IMR-90 (cell line): ENCODE measurements at regions not wholly inside any gene's neighbourhood (a gene's known extent, or its start where the extent isn't known, plus 50 kb on each side); places are given as distances from the start of the nearest gene placed in this dataset.

ENCODE experiments used
- ATAC-seq: fragments of 200-7000 bp; cut with Tn5 transposase; 2 replicates; pipeline ENCODE4 v1.9.1; 2020; ENCODE audit warnings: low read depth, mild to moderate bottlenecking, moderate library complexity
- BruUV-seq: library from RNA; stranded (reverse); fragments of 400-500 nt; replicated peaks from 2 replicates; lab custom pipeline; 2021; lab: Mats Ljungman, UMichigan
- CTCF ChIA-PET: fragments of 300-600 bp; formaldehyde crosslinking; extraction: SDS; loops from one replicate; lab custom pipeline; 2021; ENCODE audit warnings: antibody characterized with exemption; lab: Yijun Ruan, JAX
- POLR2A ChIA-PET: fragments of 300-600 bp; sonication (Branson Sonifier 250); formaldehyde crosslinking; loops from one replicate; lab custom pipeline; 2022; ENCODE audit warnings: antibody characterized with exemption; ENCODE audit not compliant: unreplicated experiment; lab: Charles Lee
- DNase-seq: peaks from one replicate; pipeline ENCODE4 v3.0.0; 2013
- H2AFZ ChIP-seq: replicated peaks from 2 replicates; pipeline ENCODE3; 2013; ENCODE audit warnings: low read length, mild to moderate bottlenecking; ENCODE audit not compliant: poor library complexity
- H2AK5ac ChIP-seq: 2 replicates; pipeline ENCODE4 v1.6.1; 2013; ENCODE audit warnings: low read depth, low read length, inconsistent platforms
- H2AK9ac ChIP-seq: replicated peaks from 2 replicates; pipeline ENCODE3; 2013; ENCODE audit warnings: mild to moderate bottlenecking, low read depth, low read length, moderate library complexity; ENCODE audit not compliant: poor library complexity
- H2BK120ac ChIP-seq: 2 replicates; pipeline ENCODE4 v1.6.1; 2013; ENCODE audit warnings: low read depth, low read length, inconsistent platforms
- H2BK15ac ChIP-seq: 3 replicates; pipeline ENCODE4 v1.6.1; 2013; ENCODE audit warnings: low read depth, low read length, inconsistent platforms
- H2BK20ac ChIP-seq: 2 replicates; pipeline ENCODE4 v1.6.1; 2013; ENCODE audit warnings: low read depth, mild to moderate bottlenecking, inconsistent platforms, low read length, moderate library complexity
- H2BK5ac ChIP-seq: 2 replicates; pipeline ENCODE4 v1.6.1; 2013; ENCODE audit warnings: mild to moderate bottlenecking, low read depth, low read length, inconsistent platforms; ENCODE audit not compliant: poor library complexity, severe bottlenecking
- H3K14ac ChIP-seq: replicated peaks from 2 replicates; pipeline ENCODE4 v1.6.1; 2013; ENCODE audit warnings: low read depth, low read length, inconsistent platforms
- H3K18ac ChIP-seq: 2 replicates; pipeline ENCODE4 v1.6.1; 2013; ENCODE audit warnings: low read depth, low read length, control low read depth
- H3K23ac ChIP-seq: 2 replicates; pipeline ENCODE4 v1.6.1; 2013; ENCODE audit warnings: low read depth, low read length, inconsistent platforms
- H3K27ac ChIP-seq: 2 replicates; pipeline ENCODE4 v1.5.1; 2013; ENCODE audit warnings: mild to moderate bottlenecking, control low read depth, low read length; ENCODE audit not compliant: insufficient read depth
- H3K27me3 ChIP-seq: 2 replicates; pipeline ENCODE4 v1.6.1; 2013; ENCODE audit warnings: low read length; ENCODE audit not compliant: control insufficient read depth, insufficient read depth
- H3K36me3 ChIP-seq: 2 replicates; pipeline ENCODE4 v1.6.1; 2013; ENCODE audit warnings: low read length, mixed read lengths; ENCODE audit not compliant: control insufficient read depth, insufficient read depth
- H3K4ac ChIP-seq: 2 replicates; pipeline ENCODE4 v1.6.1; 2013; ENCODE audit warnings: low read depth, low read length, inconsistent platforms
- H3K4me1 ChIP-seq: 2 replicates; pipeline ENCODE4 v1.6.1; 2013; ENCODE audit warnings: low read length, mixed read lengths; ENCODE audit not compliant: control insufficient read depth, insufficient read depth
- H3K4me2 ChIP-seq: 2 replicates; pipeline ENCODE4 v1.6.1; 2013; ENCODE audit warnings: low read depth, mild to moderate bottlenecking, control low read depth, low read length, moderate library complexity
- H3K4me3 ChIP-seq: 2 replicates; pipeline ENCODE4 v1.5.1; 2013; ENCODE audit warnings: low read depth, mild to moderate bottlenecking, control low read depth, low read length, moderate library complexity; ENCODE audit not compliant: insufficient read depth
- H3K56ac ChIP-seq: 2 replicates; pipeline ENCODE4 v1.6.1; 2013; ENCODE audit warnings: low read length, inconsistent platforms; ENCODE audit not compliant: insufficient read depth; ENCODE audit errors: extremely low read depth
- H3K79me1 ChIP-seq, 2 experiments: 2 replicates each; pipeline ENCODE4 v1.6.1; 2013; ENCODE audit warnings: low read length in 2 of 2, inconsistent platforms in 1 of 2, low read depth in 1 of 2
- H3K9ac ChIP-seq: 2 replicates; pipeline ENCODE4 v1.6.1; 2013; ENCODE audit warnings: low read depth, low read length, control low read depth
- H3K9me1 ChIP-seq: 2 replicates; pipeline ENCODE4 v1.6.1; 2013; ENCODE audit warnings: low read length, inconsistent platforms; ENCODE audit not compliant: insufficient read depth
- H3K9me3 ChIP-seq: 2 replicates; pipeline ENCODE4 v1.6.1; 2013; ENCODE audit warnings: low read length; ENCODE audit not compliant: control insufficient read depth, insufficient read depth
- H4K20me1 ChIP-seq: 2 replicates; pipeline ENCODE4 v1.6.1; 2013; ENCODE audit warnings: low read length, inconsistent platforms; ENCODE audit not compliant: insufficient read depth
- H4K5ac ChIP-seq: 2 replicates; pipeline ENCODE4 v1.6.1; 2013; ENCODE audit warnings: mild to moderate bottlenecking, low read depth, low read length, control low read depth
- H4K8ac ChIP-seq, 2 experiments: 2 replicates each; pipeline ENCODE4 v1.6.1; 2013; ENCODE audit warnings: low read depth in 2 of 2, low read length in 2 of 2, control low read depth in 1 of 2, inconsistent platforms in 1 of 2
- H4K91ac ChIP-seq: 2 replicates; pipeline ENCODE4 v1.6.1; 2013; ENCODE audit warnings: low read depth, low read length, inconsistent platforms; ENCODE audit not compliant: insufficient read depth
- BHLHE40 ChIP-seq: fragments of 150-350 bp; IDR thresholded peaks from 2 replicates; pipeline ENCODE4 v1.6.1; 2016; ENCODE audit warnings: mild to moderate bottlenecking, low read depth, low read length
- CEBPB ChIP-seq: IDR thresholded peaks from 2 replicates; pipeline ENCODE4 v1.6.1; 2012; ENCODE audit warnings: low read depth, low read length, improper control_type of control experiment
- CHD1 ChIP-seq: IDR thresholded peaks from 2 replicates; pipeline ENCODE4 v1.6.1; 2012; ENCODE audit warnings: low read depth, low read length, improper control_type of control experiment
- CTCF ChIP-seq: conservative IDR thresholded peaks from 2 replicates; pipeline ENCODE4 v1.5.1; 2012; ENCODE audit warnings: mild to moderate bottlenecking, low read depth, low read length, improper control_type of control experiment
- ELK1 ChIP-seq: fragments of 150-350 bp; IDR thresholded peaks from 2 replicates; pipeline ENCODE4 v1.6.1; 2016; ENCODE audit warnings: low read depth, mild to moderate bottlenecking, low read length, moderate library complexity, borderline replicate concordance
- FOS ChIP-seq: fragments of 150-350 bp; IDR thresholded peaks from 2 replicates; pipeline ENCODE4 v1.6.1; 2016; ENCODE audit warnings: low read depth, low read length
- MAFK ChIP-seq: IDR thresholded peaks from 2 replicates; pipeline ENCODE4 v1.6.1; 2012; ENCODE audit warnings: low read depth, low read length, improper control_type of control experiment
- MAZ ChIP-seq: IDR thresholded peaks from 2 replicates; pipeline ENCODE4 v1.6.1; 2012; ENCODE audit warnings: low read depth, mild to moderate bottlenecking, low read length, improper control_type of control experiment, moderate library complexity, borderline replicate concordance
- MXI1 ChIP-seq: IDR thresholded peaks from 2 replicates; pipeline ENCODE4 v1.6.1; 2012; ENCODE audit warnings: low read depth, mild to moderate bottlenecking, low read length, moderate library complexity, borderline replicate concordance
- NFE2L2 ChIP-seq: fragments of 150-350 bp; IDR thresholded peaks from 2 replicates; pipeline ENCODE4 v1.6.1; 2016; ENCODE audit warnings: low read depth, mild to moderate bottlenecking, low read length
- POLR2A ChIP-seq: IDR thresholded peaks from 2 replicates; pipeline ENCODE4 v1.6.1; 2012; ENCODE audit warnings: mild to moderate bottlenecking, low read depth, low read length
- RAD21 ChIP-seq: IDR thresholded peaks from 2 replicates; pipeline ENCODE4 v1.6.1; 2012; ENCODE audit warnings: low read length, improper control_type of control experiment
- RCOR1 ChIP-seq: IDR thresholded peaks from 2 replicates; pipeline ENCODE4 v1.6.1; 2012; ENCODE audit warnings: mild to moderate bottlenecking, low read length, improper control_type of control experiment; ENCODE audit not compliant: insufficient replicate concordance
- RFX5 ChIP-seq: IDR thresholded peaks from 2 replicates; pipeline ENCODE4 v1.8.0; 2012; ENCODE audit warnings: low read depth, mild to moderate bottlenecking, low read length, moderate library complexity
- SMC3 ChIP-seq: fragments of 150-350 bp; IDR thresholded peaks from 2 replicates; pipeline ENCODE4 v1.6.1; 2016; ENCODE audit warnings: low read depth, mild to moderate bottlenecking, antibody characterized with exemption, low read length, moderate library complexity
- USF2 ChIP-seq: fragments of 150-350 bp; IDR thresholded peaks from 2 replicates; pipeline ENCODE4 v1.6.1; 2017; ENCODE audit warnings: mild to moderate bottlenecking, antibody characterized with exemption, low read length, low read depth
- WGBS, 2 experiments: methylation state at CpG; one replicate each; pipeline versions ENCODE4 v1.1.5 to v1.1.7; 2013; ENCODE audit warnings: missing lambda C conversion rate in 2 of 2; ENCODE audit not compliant: insufficient read length in 1 of 2; ENCODE audit errors: extremely low coverage in 2 of 2; 5-methylcytosine and 5-hydroxymethylcytosine counted together
- dilution Hi-C: fragments of 300-500 bp; cut with HindIII; formaldehyde crosslinking; loops from one replicate; pipeline ENCODE4 v1.14.3; 2018; ENCODE audit warnings: low sequenced_read_pairs; ENCODE audit not compliant: unreplicated experiment
- in situ Hi-C: fragments of 300-500 bp; cut with MboI; formaldehyde crosslinking; loops from 3 replicates; pipeline ENCODE4 v1.14.3; 2019; ENCODE audit warnings: low sequenced_read_pairs, inconsistent platforms, mixed read lengths
- intact Hi-C: fragments of 100-400 bp; cut with micrococcal nuclease; formaldehyde crosslinking; loops from 2 replicates; pipeline ENCODE4 v1.10.0; 2022

GRCh38 chr16:61150351-61150750 is 885.9 kb downstream of the CDH8 start:
- ChIA-PET POLR2A (no interaction called here), CTCF (no interaction called here)
- no peaks in the 10 kb centered on the region for H3K9me1 ChIP-seq
- H4K20me1 ChIP-seq: no peaks in the 10 kb centered on the region
- H3K27ac ChIP-seq: no peak overlapping the region
- H3K14ac ChIP-seq: no peak overlapping the region
- no peak overlapping the region for H3K9ac ChIP-seq
- no peak for TF ChIP-seq BHLHE40
- no peak for TF ChIP-seq CHD1
- TF ChIP-seq POLR2A: no peak
- no peak for TF ChIP-seq MAFK
- TF ChIP-seq CEBPB: no peak
- TF ChIP-seq MXI1: no peak
- no peak for TF ChIP-seq USF2
- TF ChIP-seq RCOR1: no peak
- TF ChIP-seq ELK1: no peak
- no peak for TF ChIP-seq CTCF
- no peak for TF ChIP-seq NFE2L2
- no peak for TF ChIP-seq RAD21
- TF ChIP-seq MAZ: no peak
- no peak for TF ChIP-seq RFX5
- no peak for TF ChIP-seq SMC3
- no peak for TF ChIP-seq FOS
- no TSS peak for BruUV-seq
- intact Hi-C loops: no loop called here
- dilution Hi-C loops: no loop called here
- H2BK5ac ChIP-seq: no peak overlapping the region
- in situ Hi-C loops: no loop called here
- DNase-seq: no peak
- H4K5ac ChIP-seq: no peak overlapping the region
- H3K27me3 ChIP-seq: no peaks in the 10 kb centered on the region
- no peak overlapping the region for H2AK9ac ChIP-seq
- no peak overlapping the region for H3K4me2 ChIP-seq
- no peak overlapping the region for H2BK20ac ChIP-seq
- H2BK120ac ChIP-seq: no peak overlapping the region
- H3K23ac ChIP-seq: no peak overlapping the region
- H3K56ac ChIP-seq: no peak overlapping the region
- no peak for ATAC-seq
- no peak overlapping the region for H3K4ac ChIP-seq
- peaks cover 16% of the 10 kb centered on the region; the same call in 1 of the 2 replicates for H3K9me3 ChIP-seq
- no peak overlapping the region for H2BK15ac ChIP-seq
- WGBS, 2 experiments: 50% methylated on average over 1 of the region's 4 CpGs; no CpG with 5 or more reads in 1 of the 2 experiments
- no peak overlapping the region for H2AFZ ChIP-seq
- no peak overlapping the region for H4K91ac ChIP-seq
- no peak overlapping the region for H2AK5ac ChIP-seq
- no peaks in the 10 kb centered on the region for H3K4me1 ChIP-seq
- H3K18ac ChIP-seq: no peak overlapping the region
- H3K36me3 ChIP-seq: no peaks in the 10 kb centered on the region
- no peak overlapping the region for H3K4me3 ChIP-seq
- H3K79me1 ChIP-seq: no peaks in the 10 kb centered on the region
- H4K8ac ChIP-seq: no peak overlapping the region
